Activated CD4-positive, alpha-beta T cell treated with anti-CD3 and anti-CD28 coated beads, Interleukin-2, Interleukin-6, amounts not matched to agents 100 ng/mL and 50 ng/mL, durations not matched to agents 16 hours and 8 hours (primary cell): ENCODE measurements at regions not wholly inside any gene's neighbourhood (a gene's known extent, or its start where the extent isn't known, plus 50 kb on each side); places are given as distances from the start of the nearest gene placed in this dataset.
"Not testable (repeated sequence)": the region's sequence is repeated elsewhere in the genome, so short reads cannot be mapped to it uniquely, and the experiment has no call there.

ENCODE experiments used
- DNase-seq: peaks from one replicate; pipeline ENCODE4 v3.0.0-alpha.2; 2020

- no peak for DNase-seq
Measured at GRCh38 chr3:24545887-24546286, 51.2 kb upstream of the THRB start.

- no peak for DNase-seq
Measured at GRCh38 chr3:24548278-24548677, 53.6 kb upstream of the THRB start.

- no peak for DNase-seq
Measured at GRCh38 chr3:24550588-24550987, 55.9 kb upstream of the THRB start.

GRCh38 chr3:24551626-24552025 is 57.0 kb upstream of the THRB start:
- DNase-seq = peak; percentile 3

- peak; percentile 2 for DNase-seq
Measured at GRCh38 chr3:24562895-24563294, 68.2 kb upstream of the THRB start.

- DNase-seq = no peak
Measured at GRCh38 chr3:24565053-24565452, 70.4 kb upstream of the THRB start.

GRCh38 chr3:24565656-24566055 is 71.0 kb upstream of the THRB start:
- DNase-seq = no peak

GRCh38 chr3:24566927-24567326 is 72.3 kb upstream of the THRB start:
- no peak for DNase-seq

GRCh38 chr3:24572409-24572808 is 77.8 kb upstream of the THRB start:
- DNase-seq = not testable (repeated sequence)

GRCh38 chr3:24573576-24573975 is 78.9 kb upstream of the THRB start:
- DNase-seq = no peak

GRCh38 chr3:24578324-24578723 is 83.7 kb upstream of the THRB start:
- DNase-seq = no peak

- no peak for DNase-seq
Measured at GRCh38 chr3:24578951-24579421, 84.3 kb upstream of the THRB start.

GRCh38 chr3:24582431-24583403 is 88.1 kb upstream of the THRB start:
- DNase-seq = no peak

- DNase-seq = no peak
Measured at GRCh38 chr3:24586920-24587319, 92.3 kb upstream of the THRB start.

- no peak for DNase-seq
Measured at GRCh38 chr3:24588629-24589512, 94.2 kb upstream of the THRB start.

GRCh38 chr3:24589513-24589851 is 94.8 kb upstream of the THRB start:
- DNase-seq = no peak

GRCh38 chr3:24589931-24590880 is 95.6 kb upstream of the THRB start:
- DNase-seq = no peak

GRCh38 chr3:24591191-24591590 is 96.5 kb upstream of the THRB start:
- DNase-seq = no peak

GRCh38 chr3:24591661-24592555 is 97.3 kb upstream of the THRB start:
- DNase-seq = no peak

- DNase-seq = no peak
Measured at GRCh38 chr3:24594161-24594560, 99.5 kb upstream of the THRB start.

GRCh38 chr3:24595796-24596195 is 101.1 kb upstream of the THRB start:
- no peak for DNase-seq
